ENCODE measurements at regions not wholly inside any gene's neighbourhood (a gene's known extent, or its start where the extent isn't known, plus 50 kb on each side); places are given as distances from the start of the nearest gene placed in this dataset.
"Not testable (repeated sequence)": the region's sequence is repeated elsewhere in the genome, so short reads cannot be mapped to it uniquely, and the experiment has no call there.

- ATAC-seq, result no peak
Measured at GRCh38 chr5:96125231-96125891, 163.7 kb upstream of the ELL2 start.

DNA sequence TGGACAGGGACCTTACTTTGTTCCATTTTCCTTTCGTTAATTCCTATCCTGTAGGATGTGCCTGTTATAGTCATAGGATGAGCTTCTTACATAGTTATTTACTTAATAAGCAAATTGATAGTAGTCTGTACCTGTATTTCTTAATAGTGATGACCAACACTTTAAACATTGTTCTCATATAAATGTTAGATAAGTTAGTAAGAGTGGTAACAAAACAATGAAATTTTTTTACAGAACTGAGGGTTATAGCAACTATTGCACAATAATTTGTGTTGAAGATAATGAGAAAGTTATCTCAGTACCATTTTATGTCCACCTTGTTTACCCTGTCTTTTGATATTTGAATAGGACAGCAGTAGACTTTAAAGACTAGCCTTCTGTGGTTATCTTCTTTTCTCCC lies 162.9 kb upstream of the ELL2 start:
- no peak for ATAC-seq

DNA sequence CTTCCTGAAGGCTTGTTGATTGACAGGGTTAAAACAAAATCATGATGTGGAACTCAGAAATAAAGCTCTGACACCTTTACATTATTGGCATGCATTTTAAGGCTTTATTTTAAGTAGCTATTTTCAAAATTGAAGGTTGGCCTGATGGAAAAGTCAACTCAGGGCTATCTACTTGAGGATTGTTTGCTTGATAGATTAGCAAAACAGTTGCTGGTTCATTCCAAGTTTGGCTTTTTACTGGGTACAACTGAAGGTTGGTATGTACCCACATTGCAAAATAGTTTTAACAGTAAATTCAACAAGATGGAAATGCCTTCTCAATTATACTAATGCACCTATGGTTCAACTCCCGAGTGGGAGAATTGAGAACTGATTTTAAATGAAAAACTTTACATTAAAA lies 161.8 kb upstream of the ELL2 start:
- ATAC-seq, result no peak

- ATAC-seq, result peak; percentile 89
Measured at GRCh38 chr5:96121364-96121763, 159.7 kb upstream of the ELL2 start.

GRCh38 chr5:96120120-96120519 lies 158.5 kb upstream of the ELL2 start:
- no peak for ATAC-seq

DNA sequence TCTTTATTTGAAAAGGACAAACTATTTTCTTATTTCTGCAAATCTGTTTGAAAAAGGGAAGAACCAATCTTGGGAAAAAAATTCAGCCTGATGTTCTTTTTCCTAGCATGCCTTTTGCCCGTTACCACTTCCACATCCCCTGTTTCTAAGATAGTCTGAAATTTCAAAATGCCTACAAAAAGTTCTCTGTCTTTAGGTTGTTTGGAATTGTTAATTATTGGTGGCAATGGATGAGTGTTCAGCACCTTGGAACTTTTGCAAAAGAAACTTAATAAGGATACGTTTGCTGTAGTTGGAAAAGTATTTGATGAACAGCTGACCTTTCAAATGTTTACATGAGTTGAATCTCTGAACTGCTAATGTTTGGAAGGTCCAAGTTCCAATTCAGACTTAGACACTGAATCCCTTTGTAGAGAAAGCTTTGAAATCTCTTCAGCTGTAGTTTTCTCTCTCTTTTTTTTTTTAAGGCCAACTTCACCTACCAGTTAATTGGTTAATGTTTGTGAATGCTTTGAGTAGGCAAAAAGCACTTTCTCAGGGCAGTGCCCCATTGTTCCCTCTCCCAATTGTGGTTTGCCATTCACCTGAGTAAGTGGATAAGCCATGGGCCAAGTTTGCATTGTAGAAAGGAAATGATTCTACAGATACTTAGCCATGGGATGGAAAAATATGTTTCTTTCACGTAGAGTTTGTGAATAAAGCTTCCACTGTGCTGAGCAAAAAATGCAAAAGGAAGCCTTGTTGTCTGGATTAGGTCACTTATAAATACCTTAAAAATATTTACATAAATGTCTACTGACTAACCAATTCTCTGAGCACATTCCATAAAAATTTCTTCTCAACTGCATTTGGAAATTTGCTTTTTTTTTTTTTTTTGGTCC lies 156.4 kb upstream of the ELL2 start:
- no peak for ATAC-seq

DNA sequence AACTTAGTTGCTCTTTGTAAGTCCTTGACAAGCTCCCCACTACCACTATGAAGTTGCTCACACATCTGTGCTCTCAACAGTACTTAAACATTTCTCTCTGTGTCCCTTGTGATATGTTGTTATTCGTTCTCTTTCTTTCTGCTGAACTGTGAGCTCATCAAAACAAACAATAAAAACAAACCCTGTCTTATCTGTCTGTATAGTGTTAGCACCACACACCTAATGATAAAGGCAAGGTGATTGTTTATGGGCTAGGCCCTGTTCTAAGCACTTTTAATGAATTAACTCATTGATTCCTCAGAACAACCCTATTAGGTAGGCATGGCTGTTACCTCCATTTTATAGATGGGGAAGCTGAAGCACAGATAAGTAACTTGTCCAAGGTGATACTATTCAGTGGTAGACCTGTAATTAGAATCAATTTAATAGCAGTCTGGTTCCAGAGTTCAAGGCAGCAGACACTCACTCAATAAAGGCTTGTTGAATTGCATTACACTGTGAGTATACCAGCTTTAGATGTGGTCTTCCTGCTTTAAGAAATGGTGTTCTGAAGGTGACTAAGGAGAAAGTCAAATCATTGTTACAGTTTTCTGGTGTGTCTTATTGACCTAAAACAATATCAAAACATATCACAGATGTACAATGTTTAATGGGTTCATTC lies 153.6 kb upstream of the ELL2 start:
- ATAC-seq, result no peak

DNA sequence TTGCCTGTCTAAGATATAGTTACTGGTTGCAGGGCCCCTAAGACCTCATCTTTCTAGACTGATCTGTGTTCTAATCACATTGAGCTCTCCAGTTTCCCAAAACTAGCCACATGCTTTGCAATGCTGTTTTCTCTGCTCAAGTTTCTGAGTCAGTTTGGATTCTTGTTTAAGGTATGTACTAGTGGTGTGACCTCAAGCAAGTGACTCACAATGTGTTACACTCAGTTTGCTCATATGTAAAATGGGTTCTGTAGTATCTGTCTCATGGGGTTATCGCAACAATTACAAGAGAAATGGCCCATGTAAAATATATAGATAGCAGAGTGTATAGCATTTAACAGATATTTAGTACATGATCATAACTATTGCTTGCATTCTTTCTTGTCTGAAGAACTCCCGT lies 153.1 kb upstream of the ELL2 start:
- peak; percentile 68 for ATAC-seq

- peak; percentile 96 for ATAC-seq
Measured at GRCh38 chr5:96113170-96113939, 151.7 kb upstream of the ELL2 start.

DNA sequence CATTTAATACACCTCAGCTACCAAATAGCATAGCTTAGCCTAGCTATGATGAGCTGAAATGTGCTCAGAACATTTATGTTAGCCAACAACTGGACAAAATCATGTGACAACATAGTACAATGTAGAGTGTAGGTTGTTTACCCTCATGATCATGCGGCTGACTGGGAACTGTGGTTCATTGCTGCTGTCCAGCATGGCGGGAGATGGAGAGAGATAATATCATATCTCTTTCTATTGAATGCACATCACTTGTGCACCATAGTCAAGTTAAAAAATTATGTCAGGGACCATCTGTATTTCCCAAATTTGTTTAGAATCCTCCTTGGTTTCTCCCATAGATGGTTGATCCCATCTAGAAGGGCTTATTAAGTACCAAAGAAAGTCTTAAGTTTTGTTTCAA lies 151.1 kb upstream of the ELL2 start:
- no peak for ATAC-seq

GRCh38 chr5:96112123-96112670 lies 150.5 kb upstream of the ELL2 start:
- no peak for ATAC-seq

- peak; percentile 71 for ATAC-seq
Measured at GRCh38 chr5:96111080-96111756, 149.6 kb upstream of the ELL2 start.

DNA sequence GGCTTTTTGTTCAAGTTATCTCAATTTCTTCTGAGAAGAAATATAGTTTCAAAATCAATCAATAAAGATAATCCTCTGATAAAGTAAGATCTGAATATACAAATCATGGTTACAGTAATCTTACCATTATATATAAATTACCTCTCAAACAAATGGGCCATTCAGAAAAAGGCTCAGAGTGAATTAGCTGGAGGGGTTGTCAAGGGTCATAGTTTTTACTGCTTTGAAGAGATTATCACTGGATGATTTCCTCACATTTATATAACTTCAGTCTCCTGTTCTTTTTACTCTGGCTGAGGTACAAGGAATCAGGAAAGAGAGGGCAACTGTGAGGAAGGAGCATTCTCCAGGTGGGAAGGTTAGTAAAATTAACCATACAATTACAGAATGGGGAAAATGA lies 148.6 kb upstream of the ELL2 start:
- no peak for ATAC-seq

DNA sequence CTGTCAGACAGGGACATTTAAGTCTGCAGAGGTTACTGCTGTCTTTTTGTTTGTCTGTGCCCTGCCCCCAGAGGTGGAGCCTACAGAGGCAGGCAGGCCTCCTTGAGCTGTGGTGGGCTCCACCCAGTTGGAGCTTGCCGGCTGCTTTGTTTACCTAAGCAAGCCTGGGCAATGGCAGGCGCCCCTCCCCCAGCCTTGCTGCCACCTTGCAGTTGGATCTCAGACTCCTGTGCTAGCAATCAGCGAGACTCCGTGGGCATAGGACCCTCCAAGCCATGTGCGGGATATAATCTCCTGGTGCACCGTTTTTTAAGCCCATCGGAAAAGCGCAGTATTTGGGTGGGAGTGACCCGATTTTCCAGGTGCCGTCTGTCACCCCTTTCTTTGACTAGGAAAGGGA lies 147.0 kb upstream of the ELL2 start:
- ATAC-seq, result not testable (repeated sequence)

GRCh38 chr5:96103829-96104228 lies 142.2 kb upstream of the ELL2 start:
- not testable (repeated sequence) for ATAC-seq

- no peak for ATAC-seq
Measured at GRCh38 chr5:96101358-96102089, 139.9 kb upstream of the ELL2 start.

GRCh38 chr5:96097488-96097887 lies 135.8 kb upstream of the ELL2 start:
- ATAC-seq, result not testable (repeated sequence)

DNA sequence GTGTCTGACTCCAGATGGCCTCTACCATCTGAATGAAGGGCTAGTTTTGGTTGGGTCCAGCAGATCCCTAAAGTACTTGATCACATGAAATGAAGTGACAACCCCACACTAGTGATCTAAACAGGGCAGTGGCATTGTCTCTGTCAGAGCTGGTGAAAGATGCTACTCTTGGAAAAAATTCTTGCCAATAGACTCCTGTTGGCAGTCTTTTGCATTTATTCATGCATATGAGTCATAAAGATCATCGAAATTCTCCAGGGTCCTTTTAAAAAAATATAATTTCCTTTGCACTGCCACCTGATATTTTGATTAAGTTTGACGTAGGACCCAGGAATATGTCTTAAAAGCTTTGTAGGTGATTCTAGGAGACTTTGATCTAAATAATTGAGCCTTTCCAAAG lies 135.1 kb upstream of the ELL2 start:
- no peak for ATAC-seq

GRCh38 chr5:96094904-96095303 lies 133.3 kb upstream of the ELL2 start:
- ATAC-seq, result no peak

- peak; percentile 93 for ATAC-seq
Measured at GRCh38 chr5:96093890-96094381, 132.3 kb upstream of the ELL2 start.

DNA sequence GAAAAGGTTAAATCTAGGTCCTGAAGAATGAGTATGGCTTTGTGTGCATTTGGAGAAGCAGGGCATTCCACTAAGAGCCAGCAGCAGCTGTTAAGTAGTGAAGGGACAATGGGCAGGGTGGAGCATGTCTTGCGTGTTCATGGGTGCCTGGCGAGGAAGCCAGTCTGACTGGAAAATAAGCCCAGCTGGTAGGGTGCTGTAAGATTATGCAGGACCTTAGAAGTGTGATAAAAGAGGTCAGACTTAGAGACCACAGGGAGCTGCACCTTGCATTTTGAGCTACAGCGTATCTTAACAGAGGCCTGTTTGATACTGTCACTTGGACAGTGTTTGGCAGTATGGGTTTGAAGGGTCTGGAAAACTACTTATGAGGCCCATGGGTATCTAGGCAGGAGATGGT lies 131.7 kb upstream of the ELL2 start:
- peak; percentile 91 for ATAC-seq

Measured in esophagus mucosa (tissue), 1 donor.